ENCODE measurements at regions not wholly inside any gene's neighbourhood (a gene's known extent, or its start where the extent isn't known, plus 50 kb on each side); places are given as distances from the start of the nearest gene placed in this dataset.

- no peaks in the 10 kb centered on the region for H3K9me3 ChIP-seq (ENCODE audit: control insufficient read depth in 1 of 2, insufficient read depth in 1 of 2, low read depth in 1 of 2, low read length in 2 of 2)
- ChIA-PET RAD21 (ENCODE audit: low non-redundant PET in 1 of 2, low total read pairs in 2 of 2, uncharacterized antibody in 2 of 2, unreplicated experiment in 2 of 2) (no interaction called here), CTCF (no interaction called here), POLR2A (no interaction called here)
- no TSS peak for BruUV-seq (replicated peaks)
- H4K20me1 ChIP-seq (ENCODE audit: insufficient read depth): no peaks in the 10 kb centered on the region
- H3K4me1 ChIP-seq (ENCODE audit: control insufficient read depth in 1 of 2, insufficient read depth in 2 of 2, low read length in 2 of 2): no peaks in the 10 kb centered on the region
- DNase-seq (ENCODE audit: low read depth, low spot score) (no peak), ATAC-seq (no peak)
- no peak overlapping the region for H3K27ac ChIP-seq (ENCODE audit: low read depth, low read length)
- no peak overlapping the region for H3K9ac ChIP-seq (ENCODE audit: low read length)
- H3K4me3 ChIP-seq (replicated peaks in 1 of 2; ENCODE audit: low read depth in 1 of 2, low read length in 2 of 2): no peak overlapping the region
- no peak overlapping the region for H3K4me2 ChIP-seq (ENCODE audit: low read length)
- no peaks in the 10 kb centered on the region for H3K9me2 ChIP-seq (ENCODE audit: insufficient read depth)
- H3K36me3 ChIP-seq (ENCODE audit: control insufficient read depth in 1 of 2, insufficient read depth in 2 of 2, low read length in 2 of 2): no peaks in the 10 kb centered on the region
- no peaks in the 10 kb centered on the region for H3K79me2 ChIP-seq (ENCODE audit: insufficient read depth, low read length)
- H2AFZ ChIP-seq (ENCODE audit: low read depth, low read length, poor library complexity, severe bottlenecking): no peak overlapping the region
- H3K27me3 ChIP-seq (ENCODE audit: insufficient read depth, low read length): no peaks in the 10 kb centered on the region
- intact Hi-C loops (cut with micrococcal nuclease): loop anchor here (5.0 kb wide), 1 partner anchor 461 kb away; no protein-coding TSS in a partner anchor
- TF ChIP-seq FOSL1 (IDR thresholded peaks at IDR 0.05; ENCODE audit: low read depth): no peak
- no peak for TF ChIP-seq SIN3A (IDR thresholded peaks at IDR 0.05; ENCODE audit: low read depth)
- TF ChIP-seq EZH2phosphoT487 (IDR thresholded peaks at IDR 0.05; ENCODE audit: borderline replicate concordance): no peak
- TF ChIP-seq ZNF274 (IDR thresholded peaks at IDR 0.05; ENCODE audit: low read depth, low read length): no peak
- TF ChIP-seq, protein P1, sequence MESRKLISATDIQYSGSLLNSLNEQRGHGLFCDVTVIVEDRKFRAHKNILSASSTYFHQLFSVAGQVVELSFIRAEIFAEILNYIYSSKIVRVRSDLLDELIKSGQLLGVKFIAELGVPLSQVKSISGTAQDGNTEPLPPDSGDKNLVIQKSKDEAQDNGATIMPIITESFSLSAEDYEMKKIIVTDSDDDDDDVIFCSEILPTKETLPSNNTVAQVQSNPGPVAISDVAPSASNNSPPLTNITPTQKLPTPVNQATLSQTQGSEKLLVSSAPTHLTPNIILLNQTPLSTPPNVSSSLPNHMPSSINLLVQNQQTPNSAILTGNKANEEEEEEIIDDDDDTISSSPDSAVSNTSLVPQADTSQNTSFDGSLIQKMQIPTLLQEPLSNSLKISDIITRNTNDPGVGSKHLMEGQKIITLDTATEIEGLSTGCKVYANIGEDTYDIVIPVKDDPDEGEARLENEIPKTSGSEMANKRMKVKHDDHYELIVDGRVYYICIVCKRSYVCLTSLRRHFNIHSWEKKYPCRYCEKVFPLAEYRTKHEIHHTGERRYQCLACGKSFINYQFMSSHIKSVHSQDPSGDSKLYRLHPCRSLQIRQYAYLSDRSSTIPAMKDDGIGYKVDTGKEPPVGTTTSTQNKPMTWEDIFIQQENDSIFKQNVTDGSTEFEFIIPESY (IDR thresholded peaks at IDR 0.05; ENCODE audit: extremely low read depth, insufficient replicate concordance, low read length): no peak
- TF ChIP-seq JUND (IDR thresholded peaks at IDR 0.05): no peak
- no peak for TF ChIP-seq POLR2A (IDR thresholded peaks at IDR 0.05; ENCODE audit: borderline replicate concordance, extremely low read depth, insufficient read depth, insufficient read length)
- no peak for TF ChIP-seq MAX (IDR thresholded peaks at IDR 0.05)
- TF ChIP-seq, protein P2, sequence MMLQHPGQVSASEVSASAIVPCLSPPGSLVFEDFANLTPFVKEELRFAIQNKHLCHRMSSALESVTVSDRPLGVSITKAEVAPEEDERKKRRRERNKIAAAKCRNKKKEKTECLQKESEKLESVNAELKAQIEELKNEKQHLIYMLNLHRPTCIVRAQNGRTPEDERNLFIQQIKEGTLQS (IDR thresholded peaks at IDR 0.05): no peak
- no peak for TF ChIP-seq YY1 (IDR thresholded peaks at IDR 0.05; ENCODE audit: extremely low read depth, insufficient replicate concordance, low read depth, low read length)
These were observed 345.7 kb upstream of the SLC30A5 start for GRCh38 chr5:68748101-68748500.

All from HCT116 (cell line).